HCT116 (cell line): ENCODE measurements at regions not wholly inside any gene's neighbourhood (a gene's known extent, or its start where the extent isn't known, plus 50 kb on each side); places are given as distances from the start of the nearest gene placed in this dataset.

Source experiments
- ATAC-seq: fragments of 200-7000 bp; cut with Tn5 transposase; 2 replicates; pipeline ENCODE4 v1.9.1; 2020; ENCODE audit warnings: mild to moderate bottlenecking, moderate library complexity
- BruUV-seq: library from RNA; stranded (reverse); fragments of 400-500 nt; replicated peaks from 2 replicates; lab custom pipeline; 2021; lab: Mats Ljungman, UMichigan
- CTCF ChIA-PET: fragments of 300-600 bp; sonication (Branson Sonifier 250); formaldehyde crosslinking; loops from one replicate; lab custom pipeline; 2021; ENCODE audit warnings: antibody characterized with exemption; lab: Charles Lee
- POLR2A ChIA-PET: fragments of 300-600, 350-600 bp; sonication (Branson Sonifier 250); formaldehyde crosslinking; loops from one replicate; lab custom pipeline; 2021; ENCODE audit warnings: antibody characterized with exemption; lab: Charles Lee
- RAD21 ChIA-PET, 2 experiments: fragments of 300-600 bp; sonication (Branson Sonifier 250); formaldehyde crosslinking; loops; one replicate each; lab custom pipeline; 2023; ENCODE audit warnings: low total read pairs in 2 of 2; ENCODE audit not compliant: uncharacterized antibody in 2 of 2, unreplicated experiment in 2 of 2, low non-redundant PET in 1 of 2; lab: Charles Lee
- DNase-seq: peaks from one replicate; pipeline ENCODE4 v3.0.0-alpha.2; 2010; ENCODE audit warnings: low read depth, low spot score
- H2AFZ ChIP-seq: fragments of 200-600 bp; shearing (Covaris generic), sonication (generic); 2 replicates; pipeline ENCODE4 v1.6.1; 2017; ENCODE audit warnings: low read depth, mixed run types, mixed read lengths, antibody characterized with exemption, low read length; ENCODE audit not compliant: poor library complexity, severe bottlenecking
- H3K27ac ChIP-seq: 2 replicates; pipeline ENCODE4 v1.5.1; 2012; ENCODE audit warnings: low read depth, low read length
- H3K27me3 ChIP-seq: fragments of 200-600 bp; sonication (generic); 2 replicates; pipeline ENCODE4 v1.6.1; 2016; ENCODE audit warnings: mixed run types, low read length, mixed read lengths; ENCODE audit not compliant: insufficient read depth
- H3K36me3 ChIP-seq, 2 experiments: fragments of 200-500 bp in 1 of 2; fragments of 200-600 bp in 1 of 2; sonication (Bioruptor generic) in 1 of 2; sonication (generic) in 1 of 2; 2 replicates each; pipeline versions ENCODE4 v1.5.1 to v1.6.1; 2014 to 2016; ENCODE audit warnings: low read length in 2 of 2, inconsistent platforms in 1 of 2, mixed read lengths in 1 of 2, mixed run types in 1 of 2; ENCODE audit not compliant: insufficient read depth in 2 of 2, control insufficient read depth in 1 of 2
- H3K4me1 ChIP-seq, 2 experiments: fragments of 200-600 bp in 1 of 2; sonication (generic) in 1 of 2; 2 replicates each; pipeline versions ENCODE4 v1.5.1 to v1.6.1; 2012 to 2017; ENCODE audit warnings: low read length in 2 of 2, inconsistent platforms in 1 of 2, mild to moderate bottlenecking in 1 of 2, mixed read lengths in 1 of 2, mixed run types in 1 of 2, moderate library complexity in 1 of 2; ENCODE audit not compliant: insufficient read depth in 2 of 2, control insufficient read depth in 1 of 2
- H3K4me2 ChIP-seq: fragments of 200-600 bp; sonication (generic); 2 replicates; pipeline ENCODE4 v1.6.1; 2017; ENCODE audit warnings: mixed run types, low read length, mixed read lengths
- H3K4me3 ChIP-seq, 2 experiments: fragments of 200-600 bp in 1 of 2; sonication (generic) in 1 of 2; replicated peaks in 1 of 2; 2 replicates each; pipeline ENCODE4 v1.5.1; 2011 to 2016; ENCODE audit warnings: low read length in 2 of 2, control low read depth in 1 of 2, low read depth in 1 of 2, mild to moderate bottlenecking in 1 of 2, mixed read lengths in 1 of 2, mixed run types in 1 of 2
- H3K79me2 ChIP-seq: fragments of 200-600 bp; sonication (generic); 2 replicates; pipeline ENCODE4 v1.6.1; 2017; ENCODE audit warnings: mild to moderate bottlenecking, mixed run types, low read length, moderate library complexity, mixed read lengths; ENCODE audit not compliant: insufficient read depth
- H3K9ac ChIP-seq: fragments of 200-600 bp; sonication (generic); 2 replicates; pipeline ENCODE4 v1.6.1; 2016; ENCODE audit warnings: low read length, mixed read lengths
- H3K9me2 ChIP-seq: fragments of 200-600 bp; sonication (generic), shearing (Covaris generic); 2 replicates; pipeline ENCODE4 v1.6.1; 2017; ENCODE audit warnings: mixed run types, mild to moderate bottlenecking, moderate library complexity; ENCODE audit not compliant: insufficient read depth
- H3K9me3 ChIP-seq, 2 experiments: fragments of 200-500 bp in 1 of 2; fragments of 200-600 bp in 1 of 2; sonication (Bioruptor generic) in 1 of 2; sonication (generic) in 1 of 2; 2 replicates each; pipeline ENCODE4 v1.6.1; 2014 to 2017; ENCODE audit warnings: low read length in 2 of 2, mixed read lengths in 2 of 2, inconsistent platforms in 1 of 2, low read depth in 1 of 2, mild to moderate bottlenecking in 1 of 2, mixed run types in 1 of 2, moderate library complexity in 1 of 2; ENCODE audit not compliant: control insufficient read depth in 1 of 2, insufficient read depth in 1 of 2
- H4K20me1 ChIP-seq: fragments of 200-600 bp; sonication (generic), shearing (Covaris generic); 2 replicates; pipeline ENCODE4 v1.6.1; 2017; ENCODE audit warnings: mixed run types, mild to moderate bottlenecking, moderate library complexity; ENCODE audit not compliant: insufficient read depth
- EGR1 ChIP-seq: IDR thresholded peaks from 2 replicates; pipeline ENCODE4 v1.6.1; 2012; ENCODE audit warnings: low read depth
- ELF1 ChIP-seq: IDR thresholded peaks from 2 replicates; pipeline ENCODE4 v1.6.1; 2012; ENCODE audit warnings: low read depth, borderline replicate concordance
- FOSL1 ChIP-seq: IDR thresholded peaks from 2 replicates; pipeline ENCODE4 v1.6.1; 2012; ENCODE audit warnings: low read depth
- POLR2AphosphoS5 ChIP-seq: IDR thresholded peaks from 2 replicates; pipeline ENCODE4 v1.6.1; 2011; ENCODE audit warnings: mild to moderate bottlenecking, low read depth, low read length, moderate library complexity
- SP1 ChIP-seq: IDR thresholded peaks from 2 replicates; pipeline ENCODE4 v1.6.1; 2012; ENCODE audit warnings: low read depth
- TCF7L2 ChIP-seq: IDR thresholded peaks from 2 replicates; pipeline ENCODE4 v1.7.0; 2011; ENCODE audit warnings: borderline replicate concordance, inconsistent platforms; ENCODE audit not compliant: insufficient read depth, insufficient read length; ENCODE audit errors: extremely low read depth
- YY1 ChIP-seq: IDR thresholded peaks from 2 replicates; pipeline ENCODE4 v1.6.1; 2011; ENCODE audit warnings: low read length, low read depth, moderate library complexity, mild to moderate bottlenecking; ENCODE audit not compliant: insufficient replicate concordance; ENCODE audit errors: extremely low read depth
- intact Hi-C: fragments of 100-400 bp; cut with micrococcal nuclease; formaldehyde crosslinking; loops from 2 replicates; pipeline ENCODE4 v1.10.0; 2022
- TF ChIP-seq, protein P1 (sequence below): IDR thresholded peaks from 2 replicates; pipeline ENCODE4 v1.6.1; 2012

DNA sequence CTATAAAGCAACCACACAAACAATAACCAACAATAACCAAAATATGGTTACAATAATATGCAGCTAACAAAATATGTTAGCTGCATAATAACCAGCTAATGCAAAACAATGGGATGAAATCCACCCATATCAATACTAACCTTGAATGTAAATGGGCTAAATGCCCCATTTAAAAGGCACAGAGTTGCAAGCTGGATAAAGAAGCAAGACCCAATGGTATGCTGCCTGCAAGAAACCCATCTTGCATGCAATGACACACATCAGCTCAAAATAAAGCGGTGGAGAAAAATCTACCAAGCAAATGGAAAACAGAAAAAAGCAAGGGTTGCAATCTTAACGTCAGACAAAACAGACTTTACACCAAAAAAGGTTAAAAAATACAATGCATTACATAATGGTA lies 316.5 kb upstream of the NR5A2 start (continued):
- TF ChIP-seq YY1 (no peak), POLR2AphosphoS5 (no peak), TCF7L2 (no peak), SP1 (no peak), EGR1 (no peak)

DNA sequence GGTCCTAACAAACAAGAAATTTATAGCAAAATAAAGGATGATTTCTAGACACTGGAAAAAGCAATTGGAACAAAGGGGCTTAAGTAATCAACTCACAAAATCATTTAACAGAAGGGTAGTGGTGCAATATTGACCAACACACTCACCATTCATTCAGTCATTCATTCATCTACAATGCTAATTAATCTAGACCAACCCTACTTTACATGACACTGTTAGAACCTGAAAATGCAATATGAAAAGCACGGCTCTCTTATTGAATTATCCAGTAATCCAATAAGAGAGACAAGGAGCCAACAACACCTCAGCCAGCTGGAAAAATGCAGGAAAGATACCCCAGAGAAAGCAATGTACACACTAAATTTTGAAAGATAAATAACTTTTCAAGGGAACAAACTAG lies 310.8 kb upstream of the NR5A2 start:
- BruUV-seq: no TSS peak
- Histone ChIP-seq H3K79me2 (no peaks in the 10 kb centered on the region), H3K27ac (no peak overlapping the region), H2AFZ (no peak overlapping the region)
- no peak for DNase-seq
- TF ChIP-seq FOSL1 (no peak), YY1 (no peak), ELF1 (no peak), SP1 (no peak), POLR2AphosphoS5 (no peak), EGR1 (no peak)
- TF ChIP-seq, protein P1, sequence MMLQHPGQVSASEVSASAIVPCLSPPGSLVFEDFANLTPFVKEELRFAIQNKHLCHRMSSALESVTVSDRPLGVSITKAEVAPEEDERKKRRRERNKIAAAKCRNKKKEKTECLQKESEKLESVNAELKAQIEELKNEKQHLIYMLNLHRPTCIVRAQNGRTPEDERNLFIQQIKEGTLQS: no peak
- TF ChIP-seq, all 23 proteins: peak for 0
- Histone ChIP-seq H3K9me2 (no peaks in the 10 kb centered on the region), H3K4me2 (no peak overlapping the region), H4K20me1 (no peaks in the 10 kb centered on the region), H3K9me3 (no peaks in the 10 kb centered on the region), H3K36me3 (no peaks in the 10 kb centered on the region), H3K4me3 (no peak overlapping the region), H3K9ac (no peak overlapping the region), H3K4me1 (no peaks in the 10 kb centered on the region), H3K27me3 (no peaks in the 10 kb centered on the region)
- RAD21 ChIA-PET: no interaction called here
- no peak for ATAC-seq
- intact Hi-C loops: no loop called here
- CTCF ChIA-PET: no interaction called here
- POLR2A ChIA-PET: no interaction called here
